ENCODE measurements at regions not wholly inside any gene's neighbourhood (a gene's known extent, or its start where the extent isn't known, plus 50 kb on each side); places are given as distances from the start of the nearest gene placed in this dataset.

DNA sequence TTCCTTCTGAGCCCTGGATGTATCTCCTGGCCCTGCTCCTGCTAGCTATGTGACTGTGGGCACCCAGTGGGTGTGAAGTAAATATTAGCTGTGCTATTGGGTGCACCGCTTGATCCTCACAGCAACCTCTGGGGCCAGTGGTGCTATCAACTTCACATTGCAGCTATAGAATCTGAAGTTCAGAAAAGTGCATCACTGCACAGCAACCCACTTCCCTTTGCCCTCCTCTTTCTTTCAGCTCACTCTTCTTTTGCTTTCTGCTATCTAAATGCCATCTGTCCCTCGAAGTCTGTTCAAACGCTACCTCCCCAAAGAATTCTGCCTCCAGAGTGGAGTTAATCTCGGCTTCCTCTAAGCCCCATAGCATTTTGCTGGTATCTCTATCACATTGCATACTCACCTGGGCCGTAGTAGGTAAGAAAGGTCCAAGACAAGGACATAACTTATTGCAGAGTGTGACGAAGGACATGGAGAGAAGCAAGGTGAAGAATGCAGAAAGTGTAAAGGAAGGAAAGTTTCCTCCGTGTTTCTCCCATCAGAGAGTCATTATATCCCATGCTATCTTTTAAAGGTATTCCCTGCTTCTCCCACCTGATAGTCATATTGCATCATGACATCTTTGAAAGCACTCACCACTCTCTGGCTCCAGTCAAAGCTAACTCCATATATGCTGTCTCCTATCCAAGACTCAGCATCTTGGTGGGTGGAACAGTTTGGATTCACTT lies 57.1 kb upstream of the BCL6 start:
- TF ChIP-seq EZH2 (IDR thresholded peaks at IDR 0.05; ENCODE audit: borderline replicate concordance, insufficient read depth, low read depth, low read length, poor library complexity, severe bottlenecking) = no peak
- TF ChIP-seq, protein P1, sequence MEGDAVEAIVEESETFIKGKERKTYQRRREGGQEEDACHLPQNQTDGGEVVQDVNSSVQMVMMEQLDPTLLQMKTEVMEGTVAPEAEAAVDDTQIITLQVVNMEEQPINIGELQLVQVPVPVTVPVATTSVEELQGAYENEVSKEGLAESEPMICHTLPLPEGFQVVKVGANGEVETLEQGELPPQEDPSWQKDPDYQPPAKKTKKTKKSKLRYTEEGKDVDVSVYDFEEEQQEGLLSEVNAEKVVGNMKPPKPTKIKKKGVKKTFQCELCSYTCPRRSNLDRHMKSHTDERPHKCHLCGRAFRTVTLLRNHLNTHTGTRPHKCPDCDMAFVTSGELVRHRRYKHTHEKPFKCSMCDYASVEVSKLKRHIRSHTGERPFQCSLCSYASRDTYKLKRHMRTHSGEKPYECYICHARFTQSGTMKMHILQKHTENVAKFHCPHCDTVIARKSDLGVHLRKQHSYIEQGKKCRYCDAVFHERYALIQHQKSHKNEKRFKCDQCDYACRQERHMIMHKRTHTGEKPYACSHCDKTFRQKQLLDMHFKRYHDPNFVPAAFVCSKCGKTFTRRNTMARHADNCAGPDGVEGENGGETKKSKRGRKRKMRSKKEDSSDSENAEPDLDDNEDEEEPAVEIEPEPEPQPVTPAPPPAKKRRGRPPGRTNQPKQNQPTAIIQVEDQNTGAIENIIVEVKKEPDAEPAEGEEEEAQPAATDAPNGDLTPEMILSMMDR (IDR thresholded peaks at IDR 0.05) = no peak

Measured in B cell (primary cell).